ENCODE measurements at regions not wholly inside any gene's neighbourhood (a gene's known extent, or its start where the extent isn't known, plus 50 kb on each side); places are given as distances from the start of the nearest gene placed in this dataset.

DNA sequence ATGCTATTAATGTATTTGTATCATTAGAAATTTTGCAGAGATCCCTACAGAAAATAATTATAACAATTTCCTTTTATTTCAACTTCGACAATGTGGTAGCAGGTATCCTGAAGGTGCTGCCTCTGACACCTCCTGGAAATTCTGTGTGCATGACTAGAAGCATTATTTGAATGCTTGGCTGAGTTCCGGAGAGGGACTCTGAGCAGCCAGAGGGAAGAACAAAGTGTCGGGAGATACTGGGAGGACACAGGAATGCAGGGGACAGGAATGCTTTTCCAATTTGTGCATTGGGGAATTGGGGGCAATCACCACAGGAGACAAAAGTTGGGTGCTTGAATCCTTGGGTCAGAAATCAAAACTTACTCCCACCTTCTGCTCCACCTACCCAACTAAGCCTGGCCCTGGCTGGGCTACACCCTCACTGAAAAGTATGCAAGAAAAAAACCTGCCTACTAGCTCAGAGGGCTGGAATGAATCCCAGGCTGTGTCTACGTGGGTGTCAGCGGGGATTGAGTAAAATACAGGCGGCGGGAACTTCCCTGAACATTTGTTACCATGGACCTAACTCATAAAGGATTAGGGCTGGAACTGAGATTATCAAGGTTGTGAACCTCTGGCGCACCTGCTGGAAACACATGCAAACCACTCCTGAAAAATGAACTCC, 299.3 kb downstream of the SOX11 start:
- DNase-seq = no peak

DNA sequence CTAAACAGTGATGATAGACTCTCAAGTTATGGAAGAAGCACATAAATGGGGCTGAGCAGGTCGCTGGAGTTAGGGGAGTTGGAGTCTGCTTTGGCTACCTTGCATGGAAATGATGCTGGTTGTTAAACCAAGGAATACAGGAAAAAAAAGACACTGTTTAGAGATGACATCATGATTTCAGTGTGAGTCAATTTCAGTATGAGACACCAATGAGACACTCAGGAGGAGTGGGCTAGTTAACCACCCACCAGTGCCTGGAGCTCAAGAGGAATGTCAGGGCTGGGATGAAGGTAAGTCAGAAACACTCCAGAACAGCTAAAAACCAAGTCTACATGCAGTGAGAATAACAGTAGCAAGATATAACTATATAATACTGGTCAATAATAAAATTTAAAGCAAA, 303.6 kb downstream of the SOX11 start:
- no peak for DNase-seq

DNA sequence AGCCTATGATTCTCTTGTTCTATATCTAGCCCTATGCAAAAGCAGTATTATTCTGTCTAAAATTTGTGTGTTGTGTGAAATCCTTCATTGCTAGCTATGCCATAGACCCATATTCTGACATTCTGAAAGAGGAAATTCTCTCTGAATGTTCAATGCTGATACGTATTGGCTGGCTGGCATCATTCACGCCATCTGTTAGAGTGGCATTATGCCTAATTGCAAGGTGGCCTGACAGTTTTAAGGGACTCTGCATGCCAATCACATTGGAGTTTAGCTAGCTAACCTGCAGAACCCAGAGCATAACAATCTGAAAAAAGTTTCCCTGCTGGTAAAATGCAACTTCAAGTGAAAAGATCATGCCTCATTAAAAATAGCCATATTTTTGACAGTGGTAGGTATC, 316.0 kb downstream of the SOX11 start:
- no peak for DNase-seq

DNA sequence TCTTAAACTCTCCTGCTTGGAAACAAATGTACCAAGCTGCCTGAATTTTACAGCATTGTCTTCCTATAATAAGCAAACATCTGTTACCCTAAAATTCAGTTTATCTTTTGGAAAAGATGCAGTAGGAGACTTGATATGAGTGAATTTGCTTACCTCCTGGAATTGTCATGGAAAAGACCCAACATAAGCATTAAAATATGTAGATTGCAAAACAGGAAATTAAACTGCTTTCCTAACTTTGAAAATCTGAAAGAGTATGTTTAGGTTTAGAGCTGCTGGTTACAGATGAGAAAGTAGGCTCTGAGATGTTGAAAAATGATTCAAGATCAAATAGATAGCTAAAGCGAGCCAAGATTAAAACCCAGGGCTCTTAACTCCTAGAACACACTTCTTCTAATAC, 316.5 kb downstream of the SOX11 start:
- DNase-seq = no peak

DNA sequence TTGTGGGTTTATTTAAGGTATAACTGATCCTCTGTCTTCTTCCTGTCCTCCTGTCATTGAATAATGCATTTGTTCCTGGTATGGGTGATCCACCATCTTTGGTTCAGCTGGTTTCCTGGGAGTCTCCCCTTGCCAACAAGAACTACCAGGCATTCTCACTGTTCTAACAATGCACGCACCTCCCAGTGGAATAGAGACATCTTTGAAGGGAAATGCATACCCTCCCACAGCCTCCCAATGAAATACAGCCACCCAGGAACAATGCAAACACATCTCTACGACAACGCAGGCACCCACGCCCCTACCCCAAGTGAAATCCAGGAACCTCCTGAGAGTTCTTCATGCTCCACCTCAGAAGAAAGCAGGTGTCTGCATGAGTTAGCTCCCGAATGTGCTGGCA, 318.0 kb downstream of the SOX11 start:
- DNase-seq = no peak

DNA sequence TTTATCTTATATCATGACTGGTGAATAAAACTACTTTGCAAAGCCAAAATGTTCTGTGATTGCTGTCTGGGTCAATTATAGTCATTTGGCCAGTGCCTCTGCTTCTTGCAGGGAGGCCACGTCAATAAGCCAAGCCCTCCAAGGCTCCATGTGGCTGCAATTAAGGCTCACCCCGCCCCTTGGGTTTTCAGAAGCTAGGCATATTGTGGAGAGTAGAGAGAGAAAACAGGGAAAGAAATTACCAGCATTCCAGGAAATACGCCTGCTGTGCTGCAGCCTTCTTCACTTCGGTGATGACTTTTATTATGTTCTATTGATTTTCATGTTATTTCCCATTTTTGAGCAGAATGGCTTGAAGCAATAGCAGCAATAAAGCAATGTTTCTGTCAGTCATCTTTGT, 319.7 kb downstream of the SOX11 start:
- DNase-seq = no peak

DNA sequence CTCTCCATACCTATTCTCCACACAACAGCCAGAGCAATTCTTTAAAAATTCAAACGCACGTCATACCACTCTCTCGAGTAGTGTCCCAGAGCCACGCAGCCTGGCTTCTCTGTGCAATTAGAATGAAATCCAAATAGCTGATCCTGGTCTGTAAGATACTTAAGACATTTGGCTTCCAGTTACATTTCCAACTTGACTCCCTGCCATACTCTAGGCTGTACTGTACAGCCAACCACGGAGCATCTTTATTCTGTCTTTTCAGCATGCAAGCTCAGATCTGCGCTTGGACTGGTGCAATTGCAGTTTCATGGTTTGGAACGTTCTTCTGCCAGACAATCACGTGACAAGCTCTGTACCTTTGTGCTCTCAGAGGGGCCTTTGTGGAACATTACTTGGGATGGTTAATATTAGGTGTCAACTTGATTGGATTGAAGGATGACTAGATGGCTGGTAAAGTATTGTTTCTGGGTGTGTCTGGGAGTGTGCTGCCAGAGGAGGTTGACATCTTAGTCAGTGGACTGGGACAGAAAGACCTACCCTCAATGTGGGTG, 325.6 kb downstream of the SOX11 start:
- no peak for DNase-seq

DNA sequence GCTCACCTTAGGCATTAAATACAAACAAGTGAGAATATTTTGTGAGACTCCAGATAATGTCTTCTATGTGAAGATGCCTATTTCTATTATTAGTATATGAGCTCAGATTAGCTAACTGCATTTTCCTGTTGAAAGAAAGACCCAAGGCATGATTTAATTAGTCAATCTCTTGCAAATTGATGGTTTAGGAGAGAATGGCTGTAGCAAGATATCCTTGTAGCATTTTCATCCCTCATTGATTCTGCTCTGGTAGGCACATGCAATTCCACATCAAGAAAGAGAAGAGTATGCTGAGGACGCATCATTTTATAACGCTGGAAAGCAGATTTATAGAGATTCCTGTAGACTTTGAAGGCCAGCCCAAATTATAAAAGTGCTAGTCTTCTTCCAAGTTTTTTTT, 332.0 kb downstream of the SOX11 start:
- DNase-seq = no peak

DNA sequence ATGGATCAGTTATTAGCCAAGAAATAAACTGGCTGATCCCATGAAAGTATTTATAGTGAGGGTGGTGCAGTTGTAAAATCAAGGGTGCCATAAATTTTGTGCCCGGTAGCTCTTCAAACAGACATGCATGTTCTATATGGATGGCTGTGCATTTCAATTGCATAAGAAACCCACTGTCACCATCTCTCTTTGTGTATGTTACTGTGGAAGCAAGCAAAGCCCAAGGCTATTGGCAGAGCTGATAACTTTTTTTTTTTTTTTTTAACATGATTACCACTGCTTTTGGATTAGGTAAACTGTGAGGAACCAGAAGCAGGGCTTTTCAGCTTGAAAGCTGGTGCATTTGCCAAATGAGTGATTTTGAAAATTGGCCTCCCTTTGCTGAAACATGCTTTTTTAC, 332.6 kb downstream of the SOX11 start:
- no peak for DNase-seq

DNA sequence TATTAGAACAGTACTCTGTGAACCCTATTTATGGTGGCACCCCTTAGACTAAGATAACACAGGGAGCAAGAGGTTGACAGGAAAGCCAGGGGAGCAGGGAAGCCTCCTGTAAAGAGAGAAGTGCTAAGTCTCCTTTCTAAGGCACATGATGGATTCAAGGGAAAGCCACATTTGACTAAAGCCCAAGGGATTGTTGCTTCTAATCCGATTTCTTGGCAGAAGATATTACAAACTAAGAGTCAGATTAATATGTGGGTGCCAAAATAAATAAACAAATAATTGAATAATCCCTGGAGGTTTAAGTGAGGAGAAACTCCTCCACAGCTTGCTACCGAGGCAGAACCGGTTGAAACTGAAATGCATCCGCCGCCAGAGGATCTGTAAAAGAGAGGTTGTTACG, 333.2 kb downstream of the SOX11 start:
- DNase-seq = no peak

DNA sequence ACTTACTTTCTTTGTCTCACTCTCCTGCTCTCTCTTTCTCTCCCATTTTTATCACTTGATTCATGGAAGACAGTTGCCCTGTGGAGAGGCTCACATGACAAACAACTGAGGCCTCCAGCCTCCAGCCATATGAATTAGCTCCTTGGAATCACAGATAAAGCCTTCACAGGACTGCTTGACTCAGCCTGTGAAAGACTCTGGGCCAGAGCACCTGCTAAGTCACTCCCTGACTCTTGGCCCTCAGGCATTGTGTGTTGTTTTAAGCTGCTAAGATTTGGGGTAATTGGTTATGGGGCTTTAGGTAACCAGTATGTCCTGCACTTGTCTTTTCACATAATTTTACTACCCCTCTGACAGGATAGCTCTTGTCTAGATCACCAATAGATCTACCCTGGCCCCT, 334.9 kb downstream of the SOX11 start:
- no peak for DNase-seq

DNA sequence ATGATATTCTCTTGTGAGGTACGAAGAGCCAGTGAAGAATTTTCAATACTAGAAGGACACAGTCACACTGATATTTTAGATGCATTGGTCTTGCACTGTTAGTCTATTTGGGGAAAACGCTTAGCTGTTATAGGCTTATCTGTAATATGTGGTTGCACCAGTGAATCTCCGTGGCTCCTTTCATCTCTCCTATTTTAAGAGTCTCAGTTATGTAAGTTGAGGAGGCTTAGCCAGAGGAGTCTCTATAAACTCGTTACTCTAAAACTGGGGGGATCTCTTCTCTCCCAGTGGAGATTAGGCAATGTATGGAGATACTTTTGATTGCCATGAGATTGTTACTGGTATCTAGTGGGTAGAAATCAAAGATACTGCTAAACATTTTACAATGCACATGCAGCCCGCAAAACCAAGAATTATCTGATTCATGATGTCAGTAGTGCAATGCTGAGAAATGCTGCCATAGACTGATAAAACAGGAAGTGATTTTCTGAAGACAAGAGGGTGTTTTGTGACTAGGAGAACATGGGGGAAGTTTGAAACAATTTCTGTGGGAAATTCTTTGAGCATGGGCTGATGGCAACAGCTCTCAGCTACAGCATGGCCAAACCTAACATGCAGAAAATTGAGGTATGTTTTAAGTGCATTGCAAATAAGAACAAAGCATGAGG, 339.1 kb downstream of the SOX11 start:
- DNase-seq = no peak

DNA sequence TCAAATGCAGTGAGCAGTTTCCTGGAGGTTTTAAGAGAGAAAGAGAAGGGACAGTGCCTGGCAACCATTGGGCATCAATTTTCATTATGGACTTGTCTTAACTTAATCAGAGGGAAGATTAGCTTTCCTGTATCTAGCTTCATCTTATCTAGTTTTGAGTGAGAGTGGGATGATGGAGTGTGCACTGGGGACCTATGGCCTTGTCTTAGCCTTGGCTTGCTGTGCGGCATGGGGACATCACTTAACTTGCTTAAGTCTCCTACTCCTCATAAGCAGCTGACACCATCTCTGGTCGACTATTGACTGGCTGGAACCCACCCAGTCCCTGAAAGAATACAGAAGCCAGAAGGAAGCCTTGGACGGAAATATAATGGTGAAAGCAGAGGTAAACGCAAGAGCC, 344.0 kb downstream of the SOX11 start:
- DNase-seq = no peak

DNA sequence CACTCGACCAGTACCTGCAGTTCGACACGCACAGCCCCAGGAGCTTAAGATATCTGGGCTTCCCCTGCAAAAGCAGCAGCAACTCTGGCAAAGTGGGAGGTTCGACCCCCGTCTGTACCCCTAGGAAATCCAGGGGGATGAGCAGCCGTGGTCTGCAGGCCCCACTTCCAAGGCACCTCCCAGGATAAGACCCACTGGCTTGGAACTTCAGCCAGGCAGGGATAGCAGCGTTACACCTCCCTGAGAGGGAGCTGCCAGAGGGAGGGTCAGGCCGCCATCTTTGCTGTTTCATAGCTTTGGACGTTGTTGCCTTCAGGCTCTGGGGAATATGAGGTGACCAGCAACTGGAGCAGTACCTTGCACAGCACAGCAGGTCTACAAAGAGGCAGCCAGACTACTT, 351.1 kb downstream of the SOX11 start:
- DNase-seq = no peak

DNA sequence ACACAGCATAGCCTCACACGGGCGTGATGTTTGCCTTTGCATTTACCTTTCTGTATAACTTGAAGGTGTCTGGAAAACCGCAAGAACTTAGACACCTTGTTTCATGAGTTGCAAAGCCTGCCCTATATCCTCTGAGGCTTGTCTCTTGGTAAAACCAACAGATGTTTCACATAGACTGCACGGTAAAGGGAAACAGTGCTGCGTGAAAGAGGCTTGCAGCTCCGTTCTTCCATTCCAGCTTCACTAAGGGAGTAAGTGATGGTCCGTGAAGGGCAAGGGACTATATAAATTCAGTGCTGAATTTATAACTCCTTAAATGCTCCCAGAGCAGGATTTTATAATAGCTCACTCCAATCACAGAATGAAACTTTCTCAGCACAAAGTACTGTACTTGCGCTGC, 360.5 kb downstream of the SOX11 start:
- DNase-seq = no peak

DNA sequence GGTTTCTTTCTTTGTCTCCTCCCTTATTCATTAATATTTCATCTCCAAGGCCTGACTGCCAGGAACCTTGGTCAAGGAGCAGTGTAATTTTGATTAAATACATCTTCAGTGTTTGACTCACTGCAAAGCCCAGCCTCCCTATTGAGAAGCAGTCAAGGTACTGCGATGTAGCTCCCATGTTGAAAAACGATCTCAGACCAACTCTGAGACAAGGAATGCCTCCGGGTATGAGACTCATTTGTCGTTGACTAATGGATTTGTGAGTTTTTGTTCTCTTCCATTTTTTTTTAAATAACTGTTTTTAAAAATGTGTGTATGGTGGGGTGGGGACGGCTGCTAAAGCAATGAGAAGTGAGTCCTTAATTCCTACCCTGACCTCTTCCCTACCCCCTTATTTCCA, 361.6 kb downstream of the SOX11 start:
- DNase-seq = no peak

DNA sequence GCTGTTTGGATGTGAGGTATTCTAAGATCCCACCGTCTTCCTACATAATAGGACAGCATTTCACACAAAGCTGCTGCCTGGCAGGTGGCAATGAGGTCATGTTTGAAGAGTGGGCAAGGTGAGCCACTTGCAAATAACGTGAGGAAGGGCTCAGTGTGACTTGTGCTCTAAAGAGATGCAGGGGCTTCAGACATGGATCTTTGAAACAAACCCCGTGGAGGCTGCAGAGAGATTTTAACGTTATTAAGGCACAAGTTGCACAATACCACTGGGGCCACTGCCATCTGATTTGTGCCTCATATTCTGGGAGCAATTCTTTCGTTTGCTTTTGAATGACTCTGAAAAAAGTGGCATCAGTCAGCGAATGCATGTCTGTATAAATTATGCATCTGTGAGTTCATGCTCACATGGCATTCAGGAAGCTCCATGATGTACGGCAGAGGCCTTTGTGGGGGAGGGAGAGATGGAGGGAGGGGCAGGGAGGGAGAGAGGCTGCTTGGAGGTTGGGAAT, 362.0 kb downstream of the SOX11 start:
- DNase-seq = no peak

DNA sequence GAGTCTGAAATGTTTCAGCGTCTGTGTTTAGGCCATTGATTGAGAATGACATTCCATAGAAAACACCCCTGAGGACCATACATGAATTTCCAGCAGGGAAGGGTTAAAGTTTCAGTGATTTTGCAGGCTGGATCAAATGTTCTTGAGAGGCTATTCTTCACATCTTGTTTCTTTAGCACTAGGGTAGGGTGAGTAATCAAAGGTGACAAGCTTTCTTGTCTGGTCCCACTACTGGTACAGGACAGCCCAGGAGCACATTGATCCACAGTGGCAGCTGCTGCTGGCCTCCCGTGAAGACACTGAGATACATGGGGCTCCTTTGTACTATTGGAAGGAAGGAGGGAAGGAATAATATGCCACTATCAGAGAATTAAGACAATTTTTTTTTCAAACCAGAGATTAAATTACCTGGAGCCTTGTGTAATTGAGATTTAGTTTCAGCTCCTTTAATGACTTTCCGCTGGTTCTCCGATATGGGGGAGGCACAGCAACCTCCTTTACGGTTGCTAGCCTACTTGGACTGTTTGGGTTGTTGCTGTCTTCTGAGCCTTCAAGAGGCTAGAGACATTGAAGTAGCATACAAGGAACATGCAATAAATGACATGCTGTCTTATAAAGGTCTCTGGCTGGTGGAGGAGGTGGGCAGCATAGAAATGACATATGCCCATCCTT, 368.9 kb downstream of the SOX11 start:
- no peak for DNase-seq

DNA sequence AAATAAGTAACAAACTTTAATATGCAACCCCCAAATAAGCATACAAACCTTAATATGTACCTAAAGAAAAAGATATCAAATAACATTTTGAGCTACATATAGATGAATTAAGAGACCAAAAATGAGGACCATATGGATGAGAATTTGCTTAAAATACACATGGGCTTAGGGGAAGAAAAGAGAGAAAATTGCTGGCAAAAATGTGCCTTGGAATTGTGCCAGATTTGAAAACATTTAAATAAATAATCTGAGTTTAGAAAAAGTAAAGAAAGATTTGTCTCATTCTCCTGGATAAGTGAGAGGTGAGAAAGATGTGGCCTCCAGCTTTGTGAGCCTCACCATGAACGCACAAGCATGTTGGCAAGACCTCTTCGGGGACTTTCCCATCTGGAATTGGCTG, 372.6 kb downstream of the SOX11 start:
- DNase-seq = no peak

DNA sequence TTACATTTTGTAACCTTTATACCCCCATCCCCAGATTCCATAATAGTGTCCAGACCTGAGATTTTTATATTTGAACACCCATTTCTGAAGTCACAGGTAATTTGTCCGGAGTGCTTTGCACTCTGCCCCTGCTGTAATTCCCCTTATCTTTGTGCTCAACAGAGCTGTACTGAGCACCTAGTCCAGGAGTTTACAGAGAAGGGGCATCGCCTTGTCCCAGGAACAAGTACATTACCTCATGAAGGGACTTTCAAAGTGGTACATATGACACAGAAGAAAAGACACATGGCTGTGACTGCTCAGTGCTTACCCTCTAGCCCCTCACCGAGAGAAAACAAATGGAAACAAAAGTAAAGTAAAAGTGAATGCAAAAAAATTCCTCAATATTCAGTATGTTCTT, 373.5 kb downstream of the SOX11 start:
- DNase-seq = no peak

DNA sequence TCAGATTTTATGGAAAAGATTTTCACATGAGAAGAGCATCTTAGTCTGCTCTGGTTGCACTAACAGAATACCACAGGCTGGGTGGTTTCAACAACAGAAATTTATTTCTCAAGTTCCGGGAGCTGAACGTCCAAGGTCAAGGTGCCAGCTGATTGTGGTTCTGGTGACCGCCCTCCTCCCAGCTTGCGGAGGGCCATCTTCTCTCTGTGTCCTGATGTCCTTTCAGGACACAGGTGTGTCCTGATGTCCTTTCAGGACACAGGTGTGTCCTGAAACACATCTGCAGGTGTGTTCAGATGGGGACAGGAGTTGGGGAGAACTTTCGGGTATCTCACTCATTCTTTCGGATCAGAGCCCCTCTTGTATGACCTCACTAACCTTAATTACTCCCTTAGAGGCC, 374.9 kb downstream of the SOX11 start:
- DNase-seq = no peak

DNA sequence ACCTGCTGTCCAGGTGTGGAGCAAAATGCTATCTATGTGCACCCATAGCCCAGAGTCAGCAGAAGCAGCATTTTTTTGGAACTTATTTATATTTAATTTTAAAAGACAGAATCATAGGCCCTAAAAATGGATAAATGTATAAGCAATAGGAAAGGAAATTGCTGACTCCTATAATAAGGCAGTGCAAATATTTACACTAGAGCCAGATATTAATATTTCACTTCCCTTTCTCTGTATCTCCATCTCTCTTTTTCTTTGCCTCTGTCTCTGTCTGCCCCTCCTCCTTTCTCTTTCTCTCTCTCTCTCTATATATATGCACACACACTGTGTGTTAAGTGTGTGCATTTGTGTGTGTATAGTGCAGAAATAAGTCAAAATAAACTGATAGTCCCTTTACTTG, 375.6 kb downstream of the SOX11 start:
- DNase-seq = no peak

DNA sequence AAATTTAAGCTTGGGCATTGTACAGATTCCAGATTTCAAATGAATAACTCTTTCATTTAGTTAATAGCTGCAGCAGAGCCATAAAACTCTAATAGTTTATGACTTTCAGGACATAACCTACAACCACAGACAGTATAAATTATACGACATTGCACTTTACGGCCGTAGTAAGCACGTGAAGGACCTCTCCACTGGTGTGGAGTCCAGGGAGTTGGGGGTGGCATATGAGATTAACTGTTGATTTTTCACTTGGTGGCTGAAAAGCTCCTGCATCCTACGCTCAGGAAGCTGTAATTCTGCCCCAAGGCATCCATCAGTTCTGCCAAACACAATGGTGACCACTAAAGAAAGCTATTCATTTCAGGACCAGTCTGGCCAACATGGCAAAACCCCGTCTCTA, 376.2 kb downstream of the SOX11 start:
- DNase-seq = no peak

DNA sequence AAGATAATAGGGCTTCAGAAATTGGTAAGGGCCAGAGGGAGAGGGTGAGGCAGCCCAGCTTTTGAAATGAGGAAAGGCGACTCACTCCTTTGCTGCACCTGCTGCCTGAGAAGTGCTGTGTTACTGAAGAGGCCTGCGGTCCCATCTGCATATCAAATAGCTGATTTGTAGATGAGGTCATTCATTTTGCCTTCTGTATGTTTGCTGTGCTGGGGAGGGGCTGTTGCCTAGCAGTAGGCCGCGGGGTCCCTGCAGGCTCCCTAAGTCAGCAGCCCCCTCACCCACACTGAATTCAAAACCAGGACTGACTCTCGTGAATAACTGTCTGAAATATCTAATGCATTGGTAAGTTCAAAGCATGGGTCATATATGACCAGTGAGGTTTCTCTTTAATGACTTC, 377.2 kb downstream of the SOX11 start:
- DNase-seq = peak; percentile 85

All from NCI-H524 treated with DMSO at 0.1 percent for 48 hours (cell line).